IMR-90 (cell line): ENCODE measurements at regions not wholly inside any gene's neighbourhood (a gene's known extent, or its start where the extent isn't known, plus 50 kb on each side); places are given as distances from the start of the nearest gene placed in this dataset.

Source experiments
- ATAC-seq: fragments of 200-7000 bp; cut with Tn5 transposase; 2 replicates; pipeline ENCODE4 v1.9.1; 2020; ENCODE audit warnings: low read depth, mild to moderate bottlenecking, moderate library complexity
- BruUV-seq: library from RNA; stranded (reverse); fragments of 400-500 nt; replicated peaks from 2 replicates; lab custom pipeline; 2021; lab: Mats Ljungman, UMichigan
- CTCF ChIA-PET: fragments of 300-600 bp; formaldehyde crosslinking; extraction: SDS; loops from one replicate; lab custom pipeline; 2021; ENCODE audit warnings: antibody characterized with exemption; lab: Yijun Ruan, JAX
- POLR2A ChIA-PET: fragments of 300-600 bp; sonication (Branson Sonifier 250); formaldehyde crosslinking; loops from one replicate; lab custom pipeline; 2022; ENCODE audit warnings: antibody characterized with exemption; ENCODE audit not compliant: unreplicated experiment; lab: Charles Lee
- DNase-seq: peaks from one replicate; pipeline ENCODE4 v3.0.0; 2013
- H2AFZ ChIP-seq: replicated peaks from 2 replicates; pipeline ENCODE3; 2013; ENCODE audit warnings: low read length, mild to moderate bottlenecking; ENCODE audit not compliant: poor library complexity
- H2AK5ac ChIP-seq: 2 replicates; pipeline ENCODE4 v1.6.1; 2013; ENCODE audit warnings: low read depth, low read length, inconsistent platforms
- H2AK9ac ChIP-seq: replicated peaks from 2 replicates; pipeline ENCODE3; 2013; ENCODE audit warnings: mild to moderate bottlenecking, low read depth, low read length, moderate library complexity; ENCODE audit not compliant: poor library complexity
- H2BK120ac ChIP-seq: 2 replicates; pipeline ENCODE4 v1.6.1; 2013; ENCODE audit warnings: low read depth, low read length, inconsistent platforms
- H2BK15ac ChIP-seq: 3 replicates; pipeline ENCODE4 v1.6.1; 2013; ENCODE audit warnings: low read depth, low read length, inconsistent platforms
- H2BK20ac ChIP-seq: 2 replicates; pipeline ENCODE4 v1.6.1; 2013; ENCODE audit warnings: low read depth, mild to moderate bottlenecking, inconsistent platforms, low read length, moderate library complexity
- H2BK5ac ChIP-seq: 2 replicates; pipeline ENCODE4 v1.6.1; 2013; ENCODE audit warnings: mild to moderate bottlenecking, low read depth, low read length, inconsistent platforms; ENCODE audit not compliant: poor library complexity, severe bottlenecking
- H3K14ac ChIP-seq: replicated peaks from 2 replicates; pipeline ENCODE4 v1.6.1; 2013; ENCODE audit warnings: low read depth, low read length, inconsistent platforms
- H3K18ac ChIP-seq: 2 replicates; pipeline ENCODE4 v1.6.1; 2013; ENCODE audit warnings: low read depth, low read length, control low read depth
- H3K23ac ChIP-seq: 2 replicates; pipeline ENCODE4 v1.6.1; 2013; ENCODE audit warnings: low read depth, low read length, inconsistent platforms
- H3K27ac ChIP-seq: 2 replicates; pipeline ENCODE4 v1.5.1; 2013; ENCODE audit warnings: mild to moderate bottlenecking, control low read depth, low read length; ENCODE audit not compliant: insufficient read depth
- H3K27me3 ChIP-seq: 2 replicates; pipeline ENCODE4 v1.6.1; 2013; ENCODE audit warnings: low read length; ENCODE audit not compliant: control insufficient read depth, insufficient read depth
- H3K36me3 ChIP-seq: 2 replicates; pipeline ENCODE4 v1.6.1; 2013; ENCODE audit warnings: low read length, mixed read lengths; ENCODE audit not compliant: control insufficient read depth, insufficient read depth
- H3K4ac ChIP-seq: 2 replicates; pipeline ENCODE4 v1.6.1; 2013; ENCODE audit warnings: low read depth, low read length, inconsistent platforms
- H3K4me1 ChIP-seq: 2 replicates; pipeline ENCODE4 v1.6.1; 2013; ENCODE audit warnings: low read length, mixed read lengths; ENCODE audit not compliant: control insufficient read depth, insufficient read depth
- H3K4me2 ChIP-seq: 2 replicates; pipeline ENCODE4 v1.6.1; 2013; ENCODE audit warnings: low read depth, mild to moderate bottlenecking, control low read depth, low read length, moderate library complexity
- H3K4me3 ChIP-seq: 2 replicates; pipeline ENCODE4 v1.5.1; 2013; ENCODE audit warnings: low read depth, mild to moderate bottlenecking, control low read depth, low read length, moderate library complexity; ENCODE audit not compliant: insufficient read depth
- H3K56ac ChIP-seq: 2 replicates; pipeline ENCODE4 v1.6.1; 2013; ENCODE audit warnings: low read length, inconsistent platforms; ENCODE audit not compliant: insufficient read depth; ENCODE audit errors: extremely low read depth
- H3K79me1 ChIP-seq, 2 experiments: 2 replicates each; pipeline ENCODE4 v1.6.1; 2013; ENCODE audit warnings: low read length in 2 of 2, inconsistent platforms in 1 of 2, low read depth in 1 of 2
- H3K9ac ChIP-seq: 2 replicates; pipeline ENCODE4 v1.6.1; 2013; ENCODE audit warnings: low read depth, low read length, control low read depth
- H3K9me1 ChIP-seq: 2 replicates; pipeline ENCODE4 v1.6.1; 2013; ENCODE audit warnings: low read length, inconsistent platforms; ENCODE audit not compliant: insufficient read depth
- H3K9me3 ChIP-seq: 2 replicates; pipeline ENCODE4 v1.6.1; 2013; ENCODE audit warnings: low read length; ENCODE audit not compliant: control insufficient read depth, insufficient read depth
- H4K20me1 ChIP-seq: 2 replicates; pipeline ENCODE4 v1.6.1; 2013; ENCODE audit warnings: low read length, inconsistent platforms; ENCODE audit not compliant: insufficient read depth
- H4K5ac ChIP-seq: 2 replicates; pipeline ENCODE4 v1.6.1; 2013; ENCODE audit warnings: mild to moderate bottlenecking, low read depth, low read length, control low read depth
- H4K8ac ChIP-seq, 2 experiments: 2 replicates each; pipeline ENCODE4 v1.6.1; 2013; ENCODE audit warnings: low read depth in 2 of 2, low read length in 2 of 2, control low read depth in 1 of 2, inconsistent platforms in 1 of 2
- H4K91ac ChIP-seq: 2 replicates; pipeline ENCODE4 v1.6.1; 2013; ENCODE audit warnings: low read depth, low read length, inconsistent platforms; ENCODE audit not compliant: insufficient read depth
- SMC3 ChIP-seq: fragments of 150-350 bp; IDR thresholded peaks from 2 replicates; pipeline ENCODE4 v1.6.1; 2016; ENCODE audit warnings: low read depth, mild to moderate bottlenecking, antibody characterized with exemption, low read length, moderate library complexity
- whole genome bisulfite sequencing, 2 experiments: methylation state at CpG; one replicate each; pipeline versions ENCODE4 v1.1.5 to v1.1.7; 2013; ENCODE audit warnings: missing lambda C conversion rate in 2 of 2; ENCODE audit not compliant: insufficient read length in 1 of 2; ENCODE audit errors: extremely low coverage in 2 of 2; 5-methylcytosine and 5-hydroxymethylcytosine counted together
- dilution Hi-C: fragments of 300-500 bp; cut with HindIII; formaldehyde crosslinking; loops from one replicate; pipeline ENCODE4 v1.14.3; 2018; ENCODE audit warnings: low sequenced_read_pairs; ENCODE audit not compliant: unreplicated experiment
- in situ Hi-C: fragments of 300-500 bp; cut with MboI; formaldehyde crosslinking; loops from 3 replicates; pipeline ENCODE4 v1.14.3; 2019; ENCODE audit warnings: low sequenced_read_pairs, inconsistent platforms, mixed read lengths
- intact Hi-C: fragments of 100-400 bp; cut with micrococcal nuclease; formaldehyde crosslinking; loops from 2 replicates; pipeline ENCODE4 v1.10.0; 2022

DNA sequence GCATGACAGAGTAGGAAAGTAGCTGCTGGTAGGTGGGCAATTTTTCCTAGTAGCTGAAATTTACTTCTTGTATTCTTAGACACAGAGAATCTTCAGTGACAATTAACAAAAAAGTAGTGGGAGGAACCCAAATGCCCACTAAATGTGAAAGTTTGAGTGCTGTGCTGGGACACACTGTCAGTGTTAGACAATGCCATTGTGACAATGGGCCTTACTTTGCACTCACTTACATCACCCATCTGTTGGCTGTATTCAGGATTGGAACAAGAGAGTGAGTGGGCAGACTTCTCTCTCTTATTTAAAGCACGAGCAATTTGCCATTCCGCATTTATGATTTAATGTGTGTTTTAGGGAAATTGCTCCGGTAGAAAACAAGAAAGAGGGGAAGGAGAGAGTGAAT lies 662.5 kb downstream of the CBLN4 start:
- Histone ChIP-seq H2BK5ac (no peak overlapping the region), H2BK120ac (no peak overlapping the region), H3K4me1 (no peaks in the 10 kb centered on the region), H2AK5ac (no peak overlapping the region), H3K9me1 (no peaks in the 10 kb centered on the region), H3K18ac (no peak overlapping the region), H3K4me2 (no peak overlapping the region), H3K14ac (no peak overlapping the region), H3K79me1 (no peaks in the 10 kb centered on the region), H3K36me3 (no peaks in the 10 kb centered on the region), H4K20me1 (no peaks in the 10 kb centered on the region), H3K9ac (no peak overlapping the region), H2BK20ac (no peak overlapping the region), H4K5ac (no peak overlapping the region), H3K56ac (no peak overlapping the region), H4K8ac (no peak overlapping the region), H3K23ac (no peak overlapping the region), H2BK15ac (no peak overlapping the region), H3K9me3 (peaks cover 7% of the 10 kb centered on the region), H3K4me3 (no peak overlapping the region), H3K27me3 (no peaks in the 10 kb centered on the region), H3K4ac (no peak overlapping the region), H2AFZ (no peak overlapping the region), H2AK9ac (no peak overlapping the region), H3K27ac (no peak overlapping the region), H4K91ac (no peak overlapping the region)
- TF ChIP-seq SMC3: no peak
- in situ Hi-C loops: no loop called here
- intact Hi-C loops: no loop called here
- POLR2A ChIA-PET: no interaction called here
- dilution Hi-C loops: no loop called here
- WGBS, 2 experiments: no CpG with 5 or more reads among the region's 3 CpGs
- BruUV-seq: no TSS peak
- CTCF ChIA-PET: no interaction called here
- no peak for ATAC-seq
- no peak for DNase-seq
